Astrocyte of the spinal cord (primary cell): ENCODE measurements at regions not wholly inside any gene's neighbourhood (a gene's known extent, or its start where the extent isn't known, plus 50 kb on each side); places are given as distances from the start of the nearest gene placed in this dataset.

Source experiments
- DNase-seq: peaks from one replicate; pipeline ENCODE4 v3.0.0; 2011; ENCODE audit warnings: low read depth, low spot score
- H3K4me3 ChIP-seq: 2 replicates; pipeline ENCODE4 v1.5.1; 2011; ENCODE audit warnings: low read depth, mild to moderate bottlenecking, low read length, moderate library complexity
- CTCF ChIP-seq: IDR thresholded peaks from 2 replicates; pipeline ENCODE4 v1.5.1; 2012; ENCODE audit warnings: low read depth, mild to moderate bottlenecking, low read length, inconsistent platforms
- in situ Hi-C: cut with HindIII; loops from 2 replicates; pipeline ENCODE4 v1.10.0; 2017; ENCODE audit warnings: low sequenced_read_pairs

GRCh38 chr22:22157348-22157725 is 87.2 kb upstream of the VPREB1 start:
- no peak for TF ChIP-seq CTCF
- no peak overlapping the region for H3K4me3 ChIP-seq
- in situ Hi-C loops = no loop called here
- DNase-seq = no peak

- H3K4me3 ChIP-seq = no peak overlapping the region
- in situ Hi-C loops = no loop called here
- DNase-seq = peak; percentile 62
- peak; percentile 79 for TF ChIP-seq CTCF
These were observed 87.8 kb upstream of the VPREB1 start for GRCh38 chr22:22156716-22157347.

DNA sequence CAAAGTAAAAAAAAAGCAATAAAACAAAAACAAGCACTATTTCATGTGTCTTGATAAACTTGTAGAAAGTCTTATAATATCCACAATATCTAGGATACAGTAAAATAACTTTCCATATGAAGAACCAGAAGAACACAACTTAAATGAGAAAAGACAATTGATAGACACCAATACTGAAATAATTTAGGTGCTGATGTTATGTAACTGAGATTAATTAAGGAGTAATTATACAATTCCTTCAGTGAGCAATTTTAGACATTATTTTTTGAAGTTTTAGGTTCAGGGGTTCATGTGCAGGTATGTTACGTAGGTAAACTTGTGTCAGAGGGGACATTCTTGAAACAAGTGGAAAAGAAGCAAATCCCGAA is 88.3 kb upstream of the VPREB1 start:
- no peak for TF ChIP-seq CTCF

DNA sequence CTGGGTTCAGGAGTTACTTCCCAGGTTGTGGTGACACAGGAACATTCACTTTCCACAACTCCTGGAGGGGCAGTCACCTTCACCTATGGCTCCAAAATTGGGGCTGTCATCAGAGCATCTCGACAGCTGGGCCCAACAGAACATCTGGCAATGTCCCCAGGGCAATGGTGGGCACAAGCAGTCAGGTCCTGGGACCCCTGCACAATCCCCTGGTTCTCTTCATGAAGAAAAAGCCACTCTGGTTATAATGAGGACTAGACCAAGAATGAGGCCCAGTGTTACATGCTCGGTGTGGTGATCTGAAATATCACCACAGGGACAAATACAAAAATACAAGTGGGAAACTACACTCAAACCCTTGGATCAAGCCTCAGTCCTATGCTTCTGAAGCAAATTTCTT is 89.0 kb upstream of the VPREB1 start:
- TF ChIP-seq CTCF = no peak
- H3K4me3 ChIP-seq = no peak overlapping the region
- no peak for DNase-seq
- in situ Hi-C loops = no loop called here

More for the DNA sequence above, 88.3 kb upstream of the VPREB1 start:
- DNase-seq = no peak
- H3K4me3 ChIP-seq = no peak overlapping the region
- in situ Hi-C loops = no loop called here

- DNase-seq = no peak
- in situ Hi-C loops = no loop called here
- no peak for TF ChIP-seq CTCF
- H3K4me3 ChIP-seq = no peak overlapping the region
These were observed 89.4 kb upstream of the VPREB1 start for GRCh38 chr22:22155146-22155545.

GRCh38 chr22:22154040-22154439 is 90.5 kb upstream of the VPREB1 start:
- H3K4me3 ChIP-seq = no peak overlapping the region
- DNase-seq = no peak
- no peak for TF ChIP-seq CTCF
- in situ Hi-C loops = no loop called here

DNA sequence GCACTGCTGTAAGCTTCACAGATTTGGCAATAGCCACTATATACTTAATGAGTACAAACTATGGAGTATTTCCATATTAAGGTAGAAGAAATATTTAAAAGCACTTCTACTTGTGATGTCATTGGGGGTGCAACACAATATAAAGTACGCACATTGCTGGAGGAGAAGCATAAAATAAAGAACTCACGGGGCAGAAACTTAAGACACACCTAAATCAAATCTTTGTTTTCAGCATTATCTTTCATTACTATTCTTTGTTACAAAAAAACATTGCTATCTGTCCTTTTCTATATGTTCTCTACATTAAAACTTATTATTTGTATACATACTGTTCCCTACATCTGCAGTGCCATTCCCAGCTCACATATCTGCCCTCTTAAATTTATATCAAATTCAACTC is 93.3 kb upstream of the VPREB1 start:
- no peak for TF ChIP-seq CTCF
- H3K4me3 ChIP-seq = no peak overlapping the region
- in situ Hi-C loops = no loop called here
- DNase-seq = no peak
